K562 (cell line): ENCODE measurements at regions not wholly inside any gene's neighbourhood (a gene's known extent, or its start where the extent isn't known, plus 50 kb on each side); places are given as distances from the start of the nearest gene placed in this dataset.

ENCODE experiments used
- ATAC-seq: fragments of 200-7000 bp; cut with Tn5 transposase; 3 replicates; pipeline ENCODE4 v1.9.1; 2020; ENCODE audit warnings: moderate library complexity
- BruUV-seq: library from RNA; stranded (reverse); fragments of 400-500 nt; replicated peaks from 2 replicates; lab custom pipeline; 2021; lab: Mats Ljungman, UMichigan
- CTCF ChIA-PET: fragments of 300-600 bp; formaldehyde crosslinking; extraction: SDS; loops from one replicate; lab custom pipeline; 2021; ENCODE audit warnings: low intra/inter-chr PET ratio; lab: Yijun Ruan, JAX
- POLR2A ChIA-PET: fragments of 300-600, 350-650 bp; sonication (Branson Sonifier 250); formaldehyde crosslinking; extraction: SDS; loops from one replicate; lab custom pipeline; 2021; ENCODE audit warnings: antibody characterized with exemption, inconsistent platforms; lab: Yijun Ruan, JAX
- DNase-seq, 4 experiments: peaks; one replicate each; pipeline versions ENCODE4 v3.0.0 to v3.0.0-alpha.2; 2011 to 2018; ENCODE audit warnings: low spot score in 3 of 4, mixed read lengths in 3 of 4; ENCODE audit errors: extremely low read depth in 1 of 4
- FAIRE-seq: peaks from 2 replicates; lab custom pipeline; 2011; peaks lifted over from hg19 to GRCh38; lab: Jason Lieb, UNC
- H2AFZ ChIP-seq: 2 replicates; pipeline ENCODE4 v1.6.0; 2011; ENCODE audit warnings: low read depth, low read length, control low read depth, inconsistent platforms
- H3K27ac ChIP-seq: fragments of 200-600 bp; 3 replicates; pipeline ENCODE4 v1.8.0; 2011; ENCODE audit warnings: low read depth, mild to moderate bottlenecking, control low read depth, inconsistent platforms, low read length, moderate library complexity, mixed read lengths; ENCODE audit errors: extremely low read depth
- H3K27me3 ChIP-seq, 2 experiments: fragments of 300-600 bp in 1 of 2; 2 replicates in 1 of 2; 3 replicates in 1 of 2; pipeline versions ENCODE4 v1.6.0 to v1.8.0; 2011; ENCODE audit warnings: inconsistent platforms in 2 of 2, low read length in 2 of 2, mild to moderate bottlenecking in 1 of 2, mixed read lengths in 1 of 2, moderate library complexity in 1 of 2; ENCODE audit not compliant: control insufficient read depth in 2 of 2, insufficient read depth in 2 of 2
- H3K36me3 ChIP-seq: fragments of 300-600 bp; 3 replicates; pipeline ENCODE4 v1.8.0; 2011; ENCODE audit warnings: mild to moderate bottlenecking, low read length, inconsistent platforms; ENCODE audit not compliant: control insufficient read depth, insufficient read depth
- H3K4me1 ChIP-seq, 2 experiments: fragments of 200-600 bp in 1 of 2; replicated peaks in 1 of 2; 2 replicates in 1 of 2; 3 replicates in 1 of 2; pipeline versions ENCODE4 v1.5.1 to v1.8.0; 2011; ENCODE audit warnings: inconsistent platforms in 2 of 2, low read length in 2 of 2, mild to moderate bottlenecking in 1 of 2, mixed read lengths in 1 of 2, moderate library complexity in 1 of 2; ENCODE audit not compliant: control insufficient read depth in 2 of 2, insufficient read depth in 2 of 2
- H3K4me2 ChIP-seq: 2 replicates; pipeline ENCODE4 v1.6.1; 2011; ENCODE audit warnings: low read length, control low read depth, inconsistent platforms, mixed read lengths; ENCODE audit not compliant: insufficient read depth
- H3K4me3 ChIP-seq: fragments of 200-600 bp; sonication (generic), shearing (Covaris generic); 2 replicates; pipeline ENCODE4 v1.5.1; 2016; ENCODE audit warnings: control low read depth, inconsistent platforms
- H3K79me2 ChIP-seq: fragments of 200-600 bp; 3 replicates; pipeline ENCODE4 v1.8.0; 2011; ENCODE audit warnings: low read length, inconsistent platforms; ENCODE audit not compliant: control insufficient read depth, insufficient read depth
- H3K9ac ChIP-seq, 2 experiments: 2 replicates each; pipeline versions ENCODE4 v1.6.0 to v1.6.1; 2011; ENCODE audit warnings: low read depth in 2 of 2, low read length in 2 of 2, control low read depth in 1 of 2, inconsistent platforms in 1 of 2, mild to moderate bottlenecking in 1 of 2, mixed read lengths in 1 of 2; ENCODE audit not compliant: insufficient read depth in 1 of 2
- H3K9me1 ChIP-seq: one replicate; pipeline ENCODE4 v1.6.0; 2011; ENCODE audit warnings: inconsistent platforms, mild to moderate bottlenecking, low read length, moderate library complexity; ENCODE audit not compliant: control insufficient read depth, insufficient read depth
- H3K9me3 ChIP-seq: replicated peaks from 2 replicates; pipeline ENCODE4 v1.5.1; 2011; ENCODE audit warnings: low read depth, low read length, inconsistent platforms; ENCODE audit not compliant: control insufficient read depth, insufficient read depth
- H4K20me1 ChIP-seq: replicated peaks from 2 replicates; pipeline ENCODE4 v1.6.1; 2011; ENCODE audit warnings: low read length, inconsistent platforms, mixed read lengths; ENCODE audit not compliant: control insufficient read depth, insufficient read depth
- CCAR2 ChIP-seq: fragments of 200-400 bp; formaldehyde crosslinking; IDR thresholded peaks from 2 replicates; pipeline ENCODE4 v1.6.1; 2017; ENCODE audit warnings: mild to moderate bottlenecking, low read depth, low read length
- DNMT1 ChIP-seq: fragments of 450-650 bp; IDR thresholded peaks from 2 replicates; pipeline ENCODE4 v1.6.1; 2016; ENCODE audit warnings: antibody characterized with exemption, mild to moderate bottlenecking
- ELF4 ChIP-seq: fragments of 450-650 bp; formaldehyde crosslinking; IDR thresholded peaks from 2 replicates; pipeline ENCODE4 v1.4.0; 2022; ENCODE audit warnings: missing genetic modification characterization
- ETV6 ChIP-seq, 3 experiments: fragments of 150-350 bp in 1 of 3; sonication (generic) in 1 of 3; formaldehyde crosslinking in 1 of 3; IDR thresholded peaks; 2 replicates each; pipeline versions ENCODE4 v1.6.1 to v1.8.0; 2014 to 2022; ENCODE audit warnings: borderline replicate concordance in 2 of 3, low read depth in 2 of 3, antibody characterized with exemption in 1 of 3, low read length in 1 of 3, mild to moderate bottlenecking in 1 of 3, missing genetic modification reagents in 1 of 3
- GABPB1 ChIP-seq: sonication (generic); formaldehyde crosslinking; IDR thresholded peaks from 2 replicates; pipeline ENCODE4 v1.8.0; 2022; ENCODE audit warnings: mild to moderate bottlenecking, missing genetic modification reagents
- HLTF ChIP-seq: fragments of 450-650 bp; IDR thresholded peaks from 2 replicates; pipeline ENCODE4 v1.6.1; 2016
- HMGN3 ChIP-seq: IDR thresholded peaks from 2 replicates; pipeline ENCODE4 v1.6.1; 2011; ENCODE audit warnings: borderline replicate concordance, low read depth, mild to moderate bottlenecking, mixed read lengths, low read length; ENCODE audit not compliant: insufficient read length; ENCODE audit errors: extremely low read depth
- PHF21A ChIP-seq: fragments of 450-650 bp; IDR thresholded peaks from 2 replicates; pipeline ENCODE4 v1.6.1; 2017; ENCODE audit warnings: low read depth, borderline replicate concordance
- SPI1 ChIP-seq: IDR thresholded peaks from 2 replicates; pipeline ENCODE4 v1.6.1; 2011; ENCODE audit warnings: low read depth, low read length, control low read depth, borderline replicate concordance
- ZNF589 ChIP-seq: fragments of 200-800 bp; sonication (Bioruptor generic); IDR thresholded peaks from 2 replicates; pipeline ENCODE4 v1.6.1; 2016; ENCODE audit warnings: low read depth, missing genetic modification characterization, missing compliant biosample characterization
- WGBS: fragments of 100-300 bp; shearing (Covaris generic); methylation state at CpG from one replicate; pipeline ENCODE4 v1.1.6; 2016; ENCODE audit warnings: low coverage, mixed read lengths; ENCODE audit not compliant: insufficient coverage; ENCODE audit errors: missing lambda C conversion rate; 5-methylcytosine and 5-hydroxymethylcytosine counted together
- in situ Hi-C: fragments of 300-500 bp; cut with MboI; formaldehyde crosslinking; loops from 4 replicates; pipeline ENCODE4 v1.15.0; 2018; ENCODE audit warnings: inconsistent platforms, mixed read lengths
- intact Hi-C: fragments of 100-400 bp; cut with micrococcal nuclease; formaldehyde crosslinking; loops from 2 replicates; pipeline ENCODE4 v1.14.2; 2022
- TF ChIP-seq, protein P1 (sequence below), 2 experiments: fragments of 450-650 bp in 1 of 2; sonication (generic) in 1 of 2; formaldehyde crosslinking in 1 of 2; IDR thresholded peaks in 1 of 2; conservative IDR thresholded peaks in 1 of 2; 2 replicates each; pipeline versions ENCODE4 v1.6.1 to v1.8.1; 2016 to 2023; ENCODE audit warnings: mild to moderate bottlenecking in 2 of 2, moderate library complexity in 2 of 2, inconsistent platforms in 1 of 2, missing genetic modification reagents in 1 of 2
- TF ChIP-seq, protein P2 (sequence below): fragments of 250-450 bp; sonication (Bioruptor Pico); IDR thresholded peaks from 2 replicates; pipeline ENCODE4 v1.9.0; 2021; ENCODE audit warnings: mild to moderate bottlenecking, inconsistent platforms

DNA sequence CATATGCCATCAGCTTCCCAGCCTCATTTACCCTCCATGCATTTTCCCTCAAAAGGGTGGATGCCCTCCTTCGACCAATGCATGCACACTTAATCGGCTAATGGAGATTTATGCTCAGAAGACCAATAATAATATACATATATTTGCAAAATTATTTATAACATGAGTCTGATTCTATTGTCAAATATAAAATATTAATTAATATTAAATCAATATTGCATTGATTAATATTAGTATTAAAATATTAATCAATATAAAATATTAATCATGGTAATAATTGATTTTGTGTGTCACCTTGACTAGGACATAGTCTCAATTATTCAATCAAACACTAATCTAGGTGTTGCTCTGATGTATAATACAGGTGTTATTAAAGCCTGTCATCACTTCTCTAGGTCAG lies 1282.5 kb downstream of the TMEM121 start (continued):
- TF ChIP-seq, protein P1, sequence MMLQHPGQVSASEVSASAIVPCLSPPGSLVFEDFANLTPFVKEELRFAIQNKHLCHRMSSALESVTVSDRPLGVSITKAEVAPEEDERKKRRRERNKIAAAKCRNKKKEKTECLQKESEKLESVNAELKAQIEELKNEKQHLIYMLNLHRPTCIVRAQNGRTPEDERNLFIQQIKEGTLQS (IDR thresholded peaks at IDR 0.05) = no peak
- TF ChIP-seq, protein P1 (CRISPR knock-in tag; conservative IDR thresholded peaks at IDR 0.05) = no peak
- no peak for TF ChIP-seq SPI1
- TF ChIP-seq PHF21A = no peak

DNA sequence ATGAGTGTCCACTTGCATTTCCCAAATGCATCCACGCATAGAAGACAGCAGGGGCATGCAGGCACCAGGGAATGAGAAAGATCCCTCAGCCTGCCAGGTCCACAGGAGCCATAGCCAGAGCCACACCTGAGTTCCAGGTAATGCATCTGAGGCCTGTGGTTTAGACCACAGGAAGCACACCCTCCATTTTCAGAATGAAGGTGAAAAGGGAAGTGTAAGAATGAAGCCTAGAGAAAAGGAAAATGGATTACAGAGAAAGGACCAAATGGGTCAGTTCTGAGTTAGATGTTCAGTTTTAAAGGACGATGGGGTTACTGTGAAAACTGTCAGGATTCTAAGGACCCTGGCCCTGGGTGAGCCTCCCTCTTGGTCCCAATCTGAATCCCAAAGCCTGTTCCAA lies 1283.2 kb downstream of the TMEM121 start:
- Histone ChIP-seq H4K20me1 (no peaks in the 10 kb centered on the region), H3K36me3 (no peaks in the 10 kb centered on the region), H3K4me2 (no peak overlapping the region), H3K4me1 (no peaks in the 10 kb centered on the region), H3K79me2 (no peaks in the 10 kb centered on the region), H3K27ac (no peak overlapping the region), H3K4me3 (no peak overlapping the region), H3K27me3 (no peaks in the 10 kb centered on the region), H3K9ac (no peak overlapping the region), H2AFZ (no peak overlapping the region), H3K9me1 (no peaks in the 10 kb centered on the region), H3K9me3 (no peaks in the 10 kb centered on the region; the same call in 1 of the 2 replicates)
- intact Hi-C loops = no loop called here
- DNase-seq (no peak), ATAC-seq (no peak), FAIRE-seq (no peak)
- in situ Hi-C loops = no loop called here
- ChIA-PET CTCF (no interaction called here), POLR2A (no interaction called here)
- WGBS = 0% methylated on average over 2 of the region's 2 CpGs
- BruUV-seq = no TSS peak
- no peak for TF ChIP-seq GABPB1 (CRISPR knock-in tag)
- TF ChIP-seq CCAR2 = no peak
- no peak for TF ChIP-seq ETV6 (IDR thresholded peaks at IDR 0.05; ENCODE audit: borderline replicate concordance in 1 of 2, low read depth in 2 of 2, low read length in 1 of 2)
- no peak for TF ChIP-seq ETV6 (CRISPR knock-in tag; IDR thresholded peaks at IDR 0.05; ENCODE audit: borderline replicate concordance)
- no peak for TF ChIP-seq HLTF
- no peak for TF ChIP-seq ELF4
- TF ChIP-seq HMGN3 = no peak
- TF ChIP-seq ZNF589 (CRISPR knock-in tag) = no peak
- no peak for TF ChIP-seq DNMT1
- TF ChIP-seq, protein P2, sequence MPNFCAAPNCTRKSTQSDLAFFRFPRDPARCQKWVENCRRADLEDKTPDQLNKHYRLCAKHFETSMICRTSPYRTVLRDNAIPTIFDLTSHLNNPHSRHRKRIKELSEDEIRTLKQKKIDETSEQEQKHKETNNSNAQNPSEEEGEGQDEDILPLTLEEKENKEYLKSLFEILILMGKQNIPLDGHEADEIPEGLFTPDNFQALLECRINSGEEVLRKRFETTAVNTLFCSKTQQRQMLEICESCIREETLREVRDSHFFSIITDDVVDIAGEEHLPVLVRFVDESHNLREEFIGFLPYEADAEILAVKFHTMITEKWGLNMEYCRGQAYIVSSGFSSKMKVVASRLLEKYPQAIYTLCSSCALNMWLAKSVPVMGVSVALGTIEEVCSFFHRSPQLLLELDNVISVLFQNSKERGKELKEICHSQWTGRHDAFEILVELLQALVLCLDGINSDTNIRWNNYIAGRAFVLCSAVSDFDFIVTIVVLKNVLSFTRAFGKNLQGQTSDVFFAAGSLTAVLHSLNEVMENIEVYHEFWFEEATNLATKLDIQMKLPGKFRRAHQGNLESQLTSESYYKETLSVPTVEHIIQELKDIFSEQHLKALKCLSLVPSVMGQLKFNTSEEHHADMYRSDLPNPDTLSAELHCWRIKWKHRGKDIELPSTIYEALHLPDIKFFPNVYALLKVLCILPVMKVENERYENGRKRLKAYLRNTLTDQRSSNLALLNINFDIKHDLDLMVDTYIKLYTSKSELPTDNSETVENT (CRISPR knock-in tag) = no peak
